NB4 (cell line): ENCODE measurements at regions not wholly inside any gene's neighbourhood (a gene's known extent, or its start where the extent isn't known, plus 50 kb on each side); places are given as distances from the start of the nearest gene placed in this dataset.

ENCODE experiments used
- DNase-seq: peaks from one replicate; pipeline ENCODE4 v3.0.0; 2010; ENCODE audit warnings: low read depth
- H3K4me3 ChIP-seq: one replicate; pipeline ENCODE4 v1.5.1; 2011; ENCODE audit warnings: mild to moderate bottlenecking, low read depth, low read length, moderate library complexity
- MAX ChIP-seq: IDR thresholded peaks from 2 replicates; pipeline ENCODE4 v1.6.1; 2011; ENCODE audit warnings: low read depth, low read length
- MYC ChIP-seq: IDR thresholded peaks from 2 replicates; pipeline ENCODE4 v1.6.1; 2011; ENCODE audit warnings: low read depth, low read length
- POLR2A ChIP-seq: IDR thresholded peaks from 2 replicates; pipeline ENCODE4 v1.6.1; 2011; ENCODE audit warnings: mild to moderate bottlenecking; ENCODE audit not compliant: insufficient read length; ENCODE audit errors: extremely low read depth
- TF ChIP-seq, protein P1 (sequence below): IDR thresholded peaks from one replicate; pipeline ENCODE4 v1.5.1; 2012; ENCODE audit warnings: low read depth, low read length

- no peak overlapping the region for H3K4me3 ChIP-seq
- DNase-seq = no peak
- no peak for TF ChIP-seq MYC
- no peak for TF ChIP-seq MAX
- TF ChIP-seq POLR2A = no peak
- TF ChIP-seq, protein P1, sequence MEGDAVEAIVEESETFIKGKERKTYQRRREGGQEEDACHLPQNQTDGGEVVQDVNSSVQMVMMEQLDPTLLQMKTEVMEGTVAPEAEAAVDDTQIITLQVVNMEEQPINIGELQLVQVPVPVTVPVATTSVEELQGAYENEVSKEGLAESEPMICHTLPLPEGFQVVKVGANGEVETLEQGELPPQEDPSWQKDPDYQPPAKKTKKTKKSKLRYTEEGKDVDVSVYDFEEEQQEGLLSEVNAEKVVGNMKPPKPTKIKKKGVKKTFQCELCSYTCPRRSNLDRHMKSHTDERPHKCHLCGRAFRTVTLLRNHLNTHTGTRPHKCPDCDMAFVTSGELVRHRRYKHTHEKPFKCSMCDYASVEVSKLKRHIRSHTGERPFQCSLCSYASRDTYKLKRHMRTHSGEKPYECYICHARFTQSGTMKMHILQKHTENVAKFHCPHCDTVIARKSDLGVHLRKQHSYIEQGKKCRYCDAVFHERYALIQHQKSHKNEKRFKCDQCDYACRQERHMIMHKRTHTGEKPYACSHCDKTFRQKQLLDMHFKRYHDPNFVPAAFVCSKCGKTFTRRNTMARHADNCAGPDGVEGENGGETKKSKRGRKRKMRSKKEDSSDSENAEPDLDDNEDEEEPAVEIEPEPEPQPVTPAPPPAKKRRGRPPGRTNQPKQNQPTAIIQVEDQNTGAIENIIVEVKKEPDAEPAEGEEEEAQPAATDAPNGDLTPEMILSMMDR = no peak
Measured at GRCh38 chr6:17036065-17036393, 65.8 kb upstream of the STMND1 start.

- no peak for TF ChIP-seq MYC
- TF ChIP-seq, protein P1 = no peak
- no peak for TF ChIP-seq POLR2A
- H3K4me3 ChIP-seq = no peak overlapping the region
- no peak for DNase-seq
Measured at GRCh38 chr6:17035257-17036064, 66.4 kb upstream of the STMND1 start.

- TF ChIP-seq MYC (no peak), MAX (no peak), POLR2A (no peak)
- TF ChIP-seq, protein P1 = no peak
- no peak overlapping the region for H3K4me3 ChIP-seq
- DNase-seq = no peak
Measured at GRCh38 chr6:17033746-17034145, 68.1 kb upstream of the STMND1 start.

DNA sequence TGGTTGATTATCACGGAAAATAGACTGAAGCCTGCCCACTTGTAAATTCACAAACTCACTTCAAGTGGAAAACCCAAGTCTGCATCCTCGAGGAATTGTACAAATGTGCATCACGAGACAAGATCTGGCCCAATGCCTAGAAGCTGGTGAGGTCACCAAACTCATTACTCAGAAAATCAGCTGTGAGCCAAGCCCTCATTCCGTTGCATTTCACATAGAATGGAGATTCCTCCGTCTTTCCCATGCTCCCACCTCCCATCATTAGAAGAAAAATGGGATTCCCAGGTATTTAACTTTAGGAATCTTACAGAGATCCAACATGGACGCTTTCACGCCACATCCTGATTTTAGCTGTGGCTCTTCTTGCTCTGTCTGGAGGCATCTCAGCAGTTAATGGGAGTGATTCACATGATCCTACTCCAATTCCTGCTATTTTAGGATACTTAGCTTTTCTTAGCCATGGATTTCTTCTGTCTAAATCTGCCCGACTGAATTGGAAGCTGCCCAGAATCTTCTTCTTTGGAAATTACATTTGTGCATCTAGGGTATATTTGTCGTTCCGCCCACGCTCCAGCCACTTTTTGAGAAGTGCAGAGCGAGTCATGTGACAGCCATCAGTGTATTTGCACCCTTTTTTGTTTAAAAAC lies 68.7 kb upstream of the STMND1 start:
- TF ChIP-seq MAX = no peak
- no peak for TF ChIP-seq MYC
- TF ChIP-seq, protein P1 = no peak
- no peak for TF ChIP-seq POLR2A
- DNase-seq = no peak
- H3K4me3 ChIP-seq = no peak overlapping the region

GRCh38 chr6:17032590-17032987 lies 69.3 kb upstream of the STMND1 start:
- no peak for DNase-seq
- no peak for TF ChIP-seq POLR2A
- TF ChIP-seq MAX = no peak
- TF ChIP-seq, protein P1 = no peak
- TF ChIP-seq MYC = no peak
- H3K4me3 ChIP-seq = no peak overlapping the region

DNA sequence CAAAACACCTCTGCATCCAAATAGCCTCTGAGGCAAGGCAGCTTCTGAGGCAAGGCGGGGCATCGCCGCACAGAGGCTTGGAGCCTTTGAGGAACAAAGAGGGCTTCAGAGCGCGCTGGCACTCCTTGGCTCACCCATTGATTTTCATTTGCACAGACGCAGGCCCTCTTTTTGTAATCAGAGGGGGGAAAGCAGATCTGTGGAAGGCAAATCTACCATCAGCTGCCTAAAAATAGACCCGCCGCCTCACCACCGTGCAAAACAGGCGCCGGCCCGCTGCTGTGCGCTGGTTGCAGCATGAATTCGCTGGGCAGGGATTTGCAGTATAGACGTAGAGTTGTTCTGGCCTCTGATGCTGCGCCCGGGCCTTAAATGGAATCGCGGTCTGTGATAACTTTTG lies 69.9 kb upstream of the STMND1 start:
- TF ChIP-seq POLR2A = no peak
- TF ChIP-seq MAX = no peak
- TF ChIP-seq, protein P1 = no peak
- no peak for TF ChIP-seq MYC
- no peak for DNase-seq
- no peak overlapping the region for H3K4me3 ChIP-seq
